IMR-90 (cell line): ENCODE measurements at regions not wholly inside any gene's neighbourhood (a gene's known extent, or its start where the extent isn't known, plus 50 kb on each side); places are given as distances from the start of the nearest gene placed in this dataset.

Experiments used
- ATAC-seq: fragments of 200-7000 bp; cut with Tn5 transposase; 2 replicates; pipeline ENCODE4 v1.9.1; 2020; ENCODE audit warnings: low read depth, mild to moderate bottlenecking, moderate library complexity
- BruUV-seq: library from RNA; stranded (reverse); fragments of 400-500 nt; replicated peaks from 2 replicates; lab custom pipeline; 2021; lab: Mats Ljungman, UMichigan
- CTCF ChIA-PET: fragments of 300-600 bp; formaldehyde crosslinking; extraction: SDS; loops from one replicate; lab custom pipeline; 2021; ENCODE audit warnings: antibody characterized with exemption; lab: Yijun Ruan, JAX
- POLR2A ChIA-PET: fragments of 300-600 bp; sonication (Branson Sonifier 250); formaldehyde crosslinking; loops from one replicate; lab custom pipeline; 2022; ENCODE audit warnings: antibody characterized with exemption; ENCODE audit not compliant: unreplicated experiment; lab: Charles Lee
- DNase-seq: peaks from one replicate; pipeline ENCODE4 v3.0.0; 2013
- H2AFZ ChIP-seq: replicated peaks from 2 replicates; pipeline ENCODE3; 2013; ENCODE audit warnings: low read length, mild to moderate bottlenecking; ENCODE audit not compliant: poor library complexity
- H2AK5ac ChIP-seq: 2 replicates; pipeline ENCODE4 v1.6.1; 2013; ENCODE audit warnings: low read depth, low read length, inconsistent platforms
- H2AK9ac ChIP-seq: replicated peaks from 2 replicates; pipeline ENCODE3; 2013; ENCODE audit warnings: mild to moderate bottlenecking, low read depth, low read length, moderate library complexity; ENCODE audit not compliant: poor library complexity
- H2BK120ac ChIP-seq: 2 replicates; pipeline ENCODE4 v1.6.1; 2013; ENCODE audit warnings: low read depth, low read length, inconsistent platforms
- H2BK15ac ChIP-seq: 3 replicates; pipeline ENCODE4 v1.6.1; 2013; ENCODE audit warnings: low read depth, low read length, inconsistent platforms
- H2BK20ac ChIP-seq: 2 replicates; pipeline ENCODE4 v1.6.1; 2013; ENCODE audit warnings: low read depth, mild to moderate bottlenecking, inconsistent platforms, low read length, moderate library complexity
- H2BK5ac ChIP-seq: 2 replicates; pipeline ENCODE4 v1.6.1; 2013; ENCODE audit warnings: mild to moderate bottlenecking, low read depth, low read length, inconsistent platforms; ENCODE audit not compliant: poor library complexity, severe bottlenecking
- H3K14ac ChIP-seq: replicated peaks from 2 replicates; pipeline ENCODE4 v1.6.1; 2013; ENCODE audit warnings: low read depth, low read length, inconsistent platforms
- H3K18ac ChIP-seq: 2 replicates; pipeline ENCODE4 v1.6.1; 2013; ENCODE audit warnings: low read depth, low read length, control low read depth
- H3K23ac ChIP-seq: 2 replicates; pipeline ENCODE4 v1.6.1; 2013; ENCODE audit warnings: low read depth, low read length, inconsistent platforms
- H3K27ac ChIP-seq: 2 replicates; pipeline ENCODE4 v1.5.1; 2013; ENCODE audit warnings: mild to moderate bottlenecking, control low read depth, low read length; ENCODE audit not compliant: insufficient read depth
- H3K27me3 ChIP-seq: 2 replicates; pipeline ENCODE4 v1.6.1; 2013; ENCODE audit warnings: low read length; ENCODE audit not compliant: control insufficient read depth, insufficient read depth
- H3K36me3 ChIP-seq: 2 replicates; pipeline ENCODE4 v1.6.1; 2013; ENCODE audit warnings: low read length, mixed read lengths; ENCODE audit not compliant: control insufficient read depth, insufficient read depth
- H3K4ac ChIP-seq: 2 replicates; pipeline ENCODE4 v1.6.1; 2013; ENCODE audit warnings: low read depth, low read length, inconsistent platforms
- H3K4me1 ChIP-seq: 2 replicates; pipeline ENCODE4 v1.6.1; 2013; ENCODE audit warnings: low read length, mixed read lengths; ENCODE audit not compliant: control insufficient read depth, insufficient read depth
- H3K4me2 ChIP-seq: 2 replicates; pipeline ENCODE4 v1.6.1; 2013; ENCODE audit warnings: low read depth, mild to moderate bottlenecking, control low read depth, low read length, moderate library complexity
- H3K4me3 ChIP-seq: 2 replicates; pipeline ENCODE4 v1.5.1; 2013; ENCODE audit warnings: low read depth, mild to moderate bottlenecking, control low read depth, low read length, moderate library complexity; ENCODE audit not compliant: insufficient read depth
- H3K56ac ChIP-seq: 2 replicates; pipeline ENCODE4 v1.6.1; 2013; ENCODE audit warnings: low read length, inconsistent platforms; ENCODE audit not compliant: insufficient read depth; ENCODE audit errors: extremely low read depth
- H3K79me1 ChIP-seq, 2 experiments: 2 replicates each; pipeline ENCODE4 v1.6.1; 2013; ENCODE audit warnings: low read length in 2 of 2, inconsistent platforms in 1 of 2, low read depth in 1 of 2
- H3K9ac ChIP-seq: 2 replicates; pipeline ENCODE4 v1.6.1; 2013; ENCODE audit warnings: low read depth, low read length, control low read depth
- H3K9me1 ChIP-seq: 2 replicates; pipeline ENCODE4 v1.6.1; 2013; ENCODE audit warnings: low read length, inconsistent platforms; ENCODE audit not compliant: insufficient read depth
- H3K9me3 ChIP-seq: 2 replicates; pipeline ENCODE4 v1.6.1; 2013; ENCODE audit warnings: low read length; ENCODE audit not compliant: control insufficient read depth, insufficient read depth
- H4K20me1 ChIP-seq: 2 replicates; pipeline ENCODE4 v1.6.1; 2013; ENCODE audit warnings: low read length, inconsistent platforms; ENCODE audit not compliant: insufficient read depth
- H4K5ac ChIP-seq: 2 replicates; pipeline ENCODE4 v1.6.1; 2013; ENCODE audit warnings: mild to moderate bottlenecking, low read depth, low read length, control low read depth
- H4K8ac ChIP-seq, 2 experiments: 2 replicates each; pipeline ENCODE4 v1.6.1; 2013; ENCODE audit warnings: low read depth in 2 of 2, low read length in 2 of 2, control low read depth in 1 of 2, inconsistent platforms in 1 of 2
- H4K91ac ChIP-seq: 2 replicates; pipeline ENCODE4 v1.6.1; 2013; ENCODE audit warnings: low read depth, low read length, inconsistent platforms; ENCODE audit not compliant: insufficient read depth
- BHLHE40 ChIP-seq: fragments of 150-350 bp; IDR thresholded peaks from 2 replicates; pipeline ENCODE4 v1.6.1; 2016; ENCODE audit warnings: mild to moderate bottlenecking, low read depth, low read length
- ELK1 ChIP-seq: fragments of 150-350 bp; IDR thresholded peaks from 2 replicates; pipeline ENCODE4 v1.6.1; 2016; ENCODE audit warnings: low read depth, mild to moderate bottlenecking, low read length, moderate library complexity, borderline replicate concordance
- FOS ChIP-seq: fragments of 150-350 bp; IDR thresholded peaks from 2 replicates; pipeline ENCODE4 v1.6.1; 2016; ENCODE audit warnings: low read depth, low read length
- MAFK ChIP-seq: IDR thresholded peaks from 2 replicates; pipeline ENCODE4 v1.6.1; 2012; ENCODE audit warnings: low read depth, low read length, improper control_type of control experiment
- MXI1 ChIP-seq: IDR thresholded peaks from 2 replicates; pipeline ENCODE4 v1.6.1; 2012; ENCODE audit warnings: low read depth, mild to moderate bottlenecking, low read length, moderate library complexity, borderline replicate concordance
- NFE2L2 ChIP-seq: fragments of 150-350 bp; IDR thresholded peaks from 2 replicates; pipeline ENCODE4 v1.6.1; 2016; ENCODE audit warnings: low read depth, mild to moderate bottlenecking, low read length
- POLR2A ChIP-seq: IDR thresholded peaks from 2 replicates; pipeline ENCODE4 v1.6.1; 2012; ENCODE audit warnings: mild to moderate bottlenecking, low read depth, low read length
- RCOR1 ChIP-seq: IDR thresholded peaks from 2 replicates; pipeline ENCODE4 v1.6.1; 2012; ENCODE audit warnings: mild to moderate bottlenecking, low read length, improper control_type of control experiment; ENCODE audit not compliant: insufficient replicate concordance
- USF2 ChIP-seq: fragments of 150-350 bp; IDR thresholded peaks from 2 replicates; pipeline ENCODE4 v1.6.1; 2017; ENCODE audit warnings: mild to moderate bottlenecking, antibody characterized with exemption, low read length, low read depth
- WGBS, 2 experiments: methylation state at CpG; one replicate each; pipeline versions ENCODE4 v1.1.5 to v1.1.7; 2013; ENCODE audit warnings: missing lambda C conversion rate in 2 of 2; ENCODE audit not compliant: insufficient read length in 1 of 2; ENCODE audit errors: extremely low coverage in 2 of 2; 5-methylcytosine and 5-hydroxymethylcytosine counted together
- dilution Hi-C: fragments of 300-500 bp; cut with HindIII; formaldehyde crosslinking; loops from one replicate; pipeline ENCODE4 v1.14.3; 2018; ENCODE audit warnings: low sequenced_read_pairs; ENCODE audit not compliant: unreplicated experiment
- in situ Hi-C: fragments of 300-500 bp; cut with MboI; formaldehyde crosslinking; loops from 3 replicates; pipeline ENCODE4 v1.14.3; 2019; ENCODE audit warnings: low sequenced_read_pairs, inconsistent platforms, mixed read lengths
- intact Hi-C: fragments of 100-400 bp; cut with micrococcal nuclease; formaldehyde crosslinking; loops from 2 replicates; pipeline ENCODE4 v1.10.0; 2022

- Histone ChIP-seq H3K79me1 (no peaks in the 10 kb centered on the region), H2AK9ac (no peak overlapping the region), H3K4me1 (no peaks in the 10 kb centered on the region), H3K9me1 (no peaks in the 10 kb centered on the region), H3K9me3 (peaks cover 11% of the 10 kb centered on the region), H3K18ac (no peak overlapping the region), H3K56ac (no peak overlapping the region), H3K4me3 (no peak overlapping the region), H2BK5ac (no peak overlapping the region), H3K36me3 (no peaks in the 10 kb centered on the region), H2BK120ac (no peak overlapping the region), H3K9ac (no peak overlapping the region), H4K20me1 (no peaks in the 10 kb centered on the region), H2BK15ac (no peak overlapping the region), H2BK20ac (no peak overlapping the region), H4K8ac (no peak overlapping the region), H2AK5ac (no peak overlapping the region), H4K5ac (no peak overlapping the region), H3K27ac (no peak overlapping the region), H4K91ac (no peak overlapping the region), H3K4ac (no peak overlapping the region), H3K23ac (no peak overlapping the region), H3K4me2 (no peak overlapping the region), H3K14ac (no peak overlapping the region), H3K27me3 (no peaks in the 10 kb centered on the region), H2AFZ (no peak overlapping the region)
- POLR2A ChIA-PET: no interaction called here
- ATAC-seq (no peak), DNase-seq (no peak)
- in situ Hi-C loops: no loop called here
- CTCF ChIA-PET: no interaction called here
- no TSS peak for BruUV-seq
- TF ChIP-seq FOS: no peak
- no peak for TF ChIP-seq RCOR1
- no peak for TF ChIP-seq USF2
- TF ChIP-seq MXI1: no peak
- TF ChIP-seq BHLHE40: no peak
- TF ChIP-seq MAFK: no peak
- TF ChIP-seq ELK1: no peak
- TF ChIP-seq NFE2L2: no peak
- TF ChIP-seq POLR2A: no peak
- no CpG with 5 or more reads among the region's 1 CpG for WGBS, 2 experiments
- dilution Hi-C loops: no loop called here
- intact Hi-C loops: no loop called here
These were observed 436.2 kb upstream of the LARGE1 start for GRCh38 chr22:34356481-34356880.
